Tibial nerve (tissue), 4 donors: ENCODE measurements at regions not wholly inside any gene's neighbourhood (a gene's known extent, or its start where the extent isn't known, plus 50 kb on each side); places are given as distances from the start of the nearest gene placed in this dataset.

Experiments used
- DNase-seq, 2 donors: peaks; one replicate each; pipeline ENCODE4 v3.0.0-alpha.2; 2019; ENCODE audit warnings: low spot score in 2 of 2
- H3K27ac ChIP-seq, 4 donors: fragments of 200-600 bp; sonication (generic) in 3 of 4; one replicate each; pipeline ENCODE4 v1.5.1; 2017 to 2019; ENCODE audit warnings: mild to moderate bottlenecking in 1 of 4
- H3K27me3 ChIP-seq, 2 donors: fragments of 200-600 bp; sonication (generic) in 1 of 2; one replicate each; pipeline versions ENCODE4 v1.5.1 to v1.6.0; 2017 to 2019
- H3K36me3 ChIP-seq, 3 donors: fragments of 200-600 bp; sonication (generic); one replicate each; pipeline ENCODE4 v1.5.1; 2018 to 2019
- H3K4me1 ChIP-seq, 4 donors: fragments of 200-600 bp; sonication (generic) in 3 of 4; one replicate each; pipeline ENCODE4 v1.5.1; 2017 to 2019
- H3K4me3 ChIP-seq, 4 donors: fragments of 200-600 bp; sonication (generic) in 3 of 4; one replicate each; pipeline ENCODE4 v1.5.1; 2017 to 2019; ENCODE audit warnings: mild to moderate bottlenecking in 1 of 4, moderate library complexity in 1 of 4
- H3K9me3 ChIP-seq, 4 donors: fragments of 200-600 bp; sonication (generic) in 3 of 4; one replicate each; pipeline ENCODE4 v1.5.1; 2017 to 2019
- EP300 ChIP-seq, 2 donors: sonication (generic); formaldehyde crosslinking; IDR thresholded peaks; one replicate each; pipeline ENCODE4 v1.6.1; 2017; ENCODE audit warnings: antibody characterized with exemption in 2 of 2, mild to moderate bottlenecking in 1 of 2
- POLR2A ChIP-seq, 2 donors: fragments of 450-650 bp; IDR thresholded peaks; one replicate each; pipeline ENCODE4 v1.6.1; 2017; ENCODE audit warnings: antibody characterized with exemption in 2 of 2, mild to moderate bottlenecking in 2 of 2, moderate library complexity in 2 of 2
- WGBS, 2 donors: methylation state at CpG; one replicate each; pipeline ENCODE4 v1.1.5; 2018; 5-methylcytosine and 5-hydroxymethylcytosine counted together
- TF ChIP-seq, protein P1 (sequence below), 5 experiments: fragments of 200-600 bp in 3 of 5; fragments of 450-650 bp in 2 of 5; sonication (generic) in 3 of 5; IDR thresholded peaks; one replicate each; pipeline ENCODE4 v1.5.1; 2016 to 2019; ENCODE audit warnings: antibody characterized with exemption in 5 of 5, mild to moderate bottlenecking in 3 of 5, moderate library complexity in 2 of 5

DNA sequence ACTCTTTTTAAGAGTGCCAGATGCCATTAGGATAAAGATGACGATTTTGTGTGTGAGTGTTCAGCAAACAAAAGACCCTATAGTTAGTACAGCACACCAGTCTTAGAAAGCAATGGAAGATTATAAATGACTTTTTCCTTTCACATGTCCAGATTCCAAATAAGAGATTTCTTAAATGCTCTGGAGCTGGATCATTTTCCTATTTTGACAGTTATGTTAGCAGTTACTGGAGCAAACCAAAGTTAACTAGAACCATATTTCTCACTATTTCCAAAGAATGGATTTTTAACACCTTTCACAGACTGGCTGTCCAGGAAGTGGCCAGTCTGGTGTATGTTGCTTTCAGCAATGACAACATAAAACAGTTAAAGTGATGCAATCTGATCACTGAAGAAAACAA, 905.8 kb upstream of the ADGRL2 start:
- 31 to 58% methylated on average over 1 of the region's 1 CpG for WGBS, 2 donors
- Histone ChIP-seq H3K9me3 (no peaks in the 10 kb centered on the region), H3K27ac (no peak overlapping the region), H3K27me3 (no peaks in the 10 kb centered on the region), H3K36me3 (no peaks in the 10 kb centered on the region), H3K4me1 (peaks cover 0 to 24% (median 5%) of the 10 kb centered on the region in 4 donors), H3K4me3 (no peak overlapping the region)
- TF ChIP-seq POLR2A (IDR thresholded peaks at IDR 0.05) (no peak), EP300 (IDR thresholded peaks at IDR 0.05) (no peak)
- TF ChIP-seq, protein P1, sequence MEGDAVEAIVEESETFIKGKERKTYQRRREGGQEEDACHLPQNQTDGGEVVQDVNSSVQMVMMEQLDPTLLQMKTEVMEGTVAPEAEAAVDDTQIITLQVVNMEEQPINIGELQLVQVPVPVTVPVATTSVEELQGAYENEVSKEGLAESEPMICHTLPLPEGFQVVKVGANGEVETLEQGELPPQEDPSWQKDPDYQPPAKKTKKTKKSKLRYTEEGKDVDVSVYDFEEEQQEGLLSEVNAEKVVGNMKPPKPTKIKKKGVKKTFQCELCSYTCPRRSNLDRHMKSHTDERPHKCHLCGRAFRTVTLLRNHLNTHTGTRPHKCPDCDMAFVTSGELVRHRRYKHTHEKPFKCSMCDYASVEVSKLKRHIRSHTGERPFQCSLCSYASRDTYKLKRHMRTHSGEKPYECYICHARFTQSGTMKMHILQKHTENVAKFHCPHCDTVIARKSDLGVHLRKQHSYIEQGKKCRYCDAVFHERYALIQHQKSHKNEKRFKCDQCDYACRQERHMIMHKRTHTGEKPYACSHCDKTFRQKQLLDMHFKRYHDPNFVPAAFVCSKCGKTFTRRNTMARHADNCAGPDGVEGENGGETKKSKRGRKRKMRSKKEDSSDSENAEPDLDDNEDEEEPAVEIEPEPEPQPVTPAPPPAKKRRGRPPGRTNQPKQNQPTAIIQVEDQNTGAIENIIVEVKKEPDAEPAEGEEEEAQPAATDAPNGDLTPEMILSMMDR (IDR thresholded peaks at IDR 0.05) = no peak
- DNase-seq = no peak

DNA sequence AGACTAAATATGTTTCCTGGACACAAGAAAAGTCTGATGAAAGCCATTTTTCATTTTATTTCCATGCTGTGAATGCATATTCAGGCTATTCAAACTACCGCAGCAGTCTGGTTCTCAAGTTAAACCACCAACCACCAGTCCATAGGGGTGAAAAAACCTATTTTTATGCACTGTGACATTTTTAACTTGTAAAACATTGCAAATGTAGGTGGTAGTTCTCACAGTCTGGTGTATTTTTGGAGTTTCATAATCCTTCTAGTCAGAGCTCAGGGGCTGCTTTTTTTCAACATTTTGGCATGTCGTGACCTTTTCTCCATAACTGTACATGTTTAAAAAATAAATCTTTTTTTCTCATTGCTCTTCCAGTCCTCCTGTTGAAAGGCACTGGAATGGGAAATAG, 907.6 kb upstream of the ADGRL2 start:
- DNase-seq = no peak
- peaks cover 0 to 24% (median 5%) of the 10 kb centered on the region in 4 donors for H3K4me1 ChIP-seq
- H3K4me3 ChIP-seq = no peak overlapping the region
- no peaks in the 10 kb centered on the region for H3K36me3 ChIP-seq
- no peaks in the 10 kb centered on the region for H3K27me3 ChIP-seq
- H3K9me3 ChIP-seq = no peaks in the 10 kb centered on the region
- TF ChIP-seq EP300 (IDR thresholded peaks at IDR 0.05) (no peak), POLR2A (IDR thresholded peaks at IDR 0.05) (no peak)
- TF ChIP-seq, protein P1 (IDR thresholded peaks at IDR 0.05) = no peak
- H3K27ac ChIP-seq = peak overlapping the region in 1 of 4 donors; percentile 42
- 29 to 30% methylated on average over 2 of the region's 2 CpGs for WGBS, 2 donors

DNA sequence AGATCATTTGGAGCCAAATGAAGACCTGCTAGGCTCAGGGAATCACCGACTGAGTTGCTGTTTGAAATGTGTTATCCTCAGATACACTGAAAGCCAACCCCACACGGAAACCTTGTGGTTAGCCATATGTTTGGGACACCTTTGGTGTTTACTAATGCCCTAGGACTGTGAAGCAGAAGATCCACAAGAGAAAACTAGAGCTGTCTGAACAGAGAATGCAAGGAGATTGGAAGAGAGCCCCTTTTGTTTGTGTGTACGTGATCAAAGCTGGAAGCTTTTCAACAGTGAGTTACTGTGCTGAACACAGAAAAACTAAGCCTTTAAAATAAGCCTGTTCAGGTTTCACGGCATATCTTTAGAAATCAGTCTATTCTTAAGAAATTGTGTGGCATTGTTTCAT, 908.2 kb upstream of the ADGRL2 start:
- Histone ChIP-seq H3K4me1 (peaks cover 0 to 24% (median 5%) of the 10 kb centered on the region in 4 donors), H3K27ac (peak overlapping the region in 2 of 4 donors; percentile 20 to 42), H3K4me3 (no peak overlapping the region), H3K36me3 (no peaks in the 10 kb centered on the region), H3K9me3 (no peaks in the 10 kb centered on the region), H3K27me3 (no peaks in the 10 kb centered on the region)
- 15 to 17% methylated on average over 4 of the region's 4 CpGs for WGBS, 2 donors
- TF ChIP-seq EP300 (IDR thresholded peaks at IDR 0.05) = no peak
- DNase-seq = no peak

DNA sequence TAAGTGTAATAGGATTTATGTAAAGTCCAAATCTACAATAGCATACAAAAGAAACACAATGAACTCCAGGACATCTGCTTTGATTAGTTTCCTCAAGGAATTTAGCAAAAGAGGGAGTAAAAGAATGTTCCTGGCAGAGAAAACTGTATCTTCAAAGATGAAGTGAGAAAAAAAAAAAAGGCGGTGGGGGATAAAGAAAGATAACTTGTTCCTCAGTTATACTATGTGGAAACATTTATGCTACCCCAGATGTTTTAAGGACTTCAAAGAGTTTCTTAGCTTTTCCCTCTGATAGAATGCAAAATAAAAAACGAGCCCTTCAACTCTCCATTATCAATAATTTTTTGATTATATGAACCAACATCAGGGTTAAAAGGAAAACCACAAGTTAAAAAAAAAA, 908.9 kb upstream of the ADGRL2 start:
- TF ChIP-seq EP300 (IDR thresholded peaks at IDR 0.05) (no peak), POLR2A (IDR thresholded peaks at IDR 0.05) (no peak)
- TF ChIP-seq, protein P1 (IDR thresholded peaks at IDR 0.05) = no peak
- H3K36me3 ChIP-seq = no peaks in the 10 kb centered on the region
- WGBS, 2 donors = 53 to 59% methylated on average over 2 of the region's 2 CpGs
- no peaks in the 10 kb centered on the region for H3K27me3 ChIP-seq
- DNase-seq = no peak
- peaks cover 0 to 24% (median 5%) of the 10 kb centered on the region in 4 donors for H3K4me1 ChIP-seq
- H3K27ac ChIP-seq = peak overlapping the region in 1 of 4 donors; percentile 42
- no peaks in the 10 kb centered on the region for H3K9me3 ChIP-seq
- no peak overlapping the region for H3K4me3 ChIP-seq

DNA sequence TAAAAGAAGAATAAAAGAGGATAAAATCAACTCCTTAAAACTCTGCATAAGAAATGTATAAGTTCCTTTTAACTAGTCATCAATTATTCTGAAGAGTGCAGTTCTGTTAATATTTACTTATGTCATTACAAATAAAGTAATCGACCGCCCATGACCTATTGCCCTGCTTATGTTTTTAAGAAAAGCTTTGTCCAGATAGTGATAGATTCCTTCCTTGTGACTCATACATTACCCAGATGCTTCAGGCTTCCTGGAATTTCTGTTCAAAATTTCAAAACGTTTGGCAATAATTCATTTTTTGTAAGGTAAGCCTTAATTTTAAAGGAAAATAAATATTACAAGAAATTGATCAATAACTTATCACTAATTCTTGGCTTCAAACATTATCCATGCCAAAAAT, 918.2 kb upstream of the ADGRL2 start:
- WGBS, 2 donors = 16 to 19% methylated on average over 3 of the region's 3 CpGs
- Histone ChIP-seq H3K27ac (no peak overlapping the region), H3K4me1 (no peaks in the 10 kb centered on the region)

More for the DNA sequence above, 918.2 kb upstream of the ADGRL2 start:
- H3K9me3 ChIP-seq = no peaks in the 10 kb centered on the region
- no peak overlapping the region for H3K4me3 ChIP-seq
- DNase-seq = no peak
- TF ChIP-seq EP300 (IDR thresholded peaks at IDR 0.05) (no peak), POLR2A (IDR thresholded peaks at IDR 0.05) (no peak)
- TF ChIP-seq, protein P1 (IDR thresholded peaks at IDR 0.05) = no peak
- no peaks in the 10 kb centered on the region for H3K27me3 ChIP-seq
- H3K36me3 ChIP-seq = no peaks in the 10 kb centered on the region
